ENCODE measurements at regions not wholly inside any gene's neighbourhood (a gene's known extent, or its start where the extent isn't known, plus 50 kb on each side); places are given as distances from the start of the nearest gene placed in this dataset.

GRCh38 chr13:56283262-56283828 lies 857.4 kb upstream of the PRR20A start (continued):
- TF ChIP-seq ARID4B (CRISPR knock-in tag; IDR thresholded peaks at IDR 0.05; ENCODE audit: borderline replicate concordance): no peak

GRCh38 chr13:56299650-56300049 lies 841.1 kb upstream of the PRR20A start:
- Mint-ChIP-seq H3K4me1 (no peaks in the 10 kb centered on the region; the same call in 1 of the 2 replicates), H3K27ac (no peak overlapping the region), H3K36me3 (no peaks in the 10 kb centered on the region), H3K9me3 (no peaks in the 10 kb centered on the region), H3K4me3 (no peak overlapping the region), H3K27me3 (ENCODE audit: low read depth) (no peaks in the 10 kb centered on the region)
- no peak for TF ChIP-seq ZNF138 (CRISPR knock-in tag; conservative IDR thresholded peaks at IDR 0.05)
- no peak for TF ChIP-seq CREM (CRISPR knock-in tag; IDR thresholded peaks at IDR 0.05)
- no peak for TF ChIP-seq FOXP1 (CRISPR knock-in tag; IDR thresholded peaks at IDR 0.05; ENCODE audit: borderline replicate concordance)
- no peak for TF ChIP-seq RORB (CRISPR knock-in tag; IDR thresholded peaks at IDR 0.05)
- no peak for DNase-seq (ENCODE audit: low spot score)
- POLR2A ChIA-PET: no interaction called here
- CTCF ChIA-PET: no interaction called here
- no peak for ATAC-seq

GRCh38 chr13:56314765-56315164 lies 826.0 kb upstream of the PRR20A start:
- no peaks in the 10 kb centered on the region for H3K27me3 Mint-ChIP-seq (ENCODE audit: low read depth)
- H3K9me3 Mint-ChIP-seq: no peaks in the 10 kb centered on the region
- H3K4me1 Mint-ChIP-seq: peaks cover 31% of the 10 kb centered on the region
- no peak for DNase-seq (ENCODE audit: low spot score)
- ChIA-PET POLR2A (no interaction called here), CTCF (no interaction called here)
- no peak overlapping the region for H3K4me3 Mint-ChIP-seq
- peak; percentile 48; the same call in 1 of the 2 replicates for ATAC-seq
- H3K36me3 Mint-ChIP-seq: no peaks in the 10 kb centered on the region
- H3K27ac Mint-ChIP-seq: no peak overlapping the region
- TF ChIP-seq PRDM15 (CRISPR knock-in tag; IDR thresholded peaks at IDR 0.05) (no peak), NR3C1 (CRISPR knock-in tag; conservative IDR thresholded peaks at IDR 0.05; ENCODE audit: low read depth) (no peak), JUN (CRISPR knock-in tag; IDR thresholded peaks at IDR 0.05) (no peak), ATF1 (CRISPR knock-in tag; IDR thresholded peaks at IDR 0.05) (no peak), ZNF263 (CRISPR knock-in tag; IDR thresholded peaks at IDR 0.05; ENCODE audit: low read depth) (no peak), ZNF532 (CRISPR knock-in tag; IDR thresholded peaks at IDR 0.05; ENCODE audit: borderline replicate concordance) (no peak), HMGXB4 (CRISPR knock-in tag; IDR thresholded peaks at IDR 0.05) (no peak), ATF6 (CRISPR knock-in tag; IDR thresholded peaks at IDR 0.05) (no peak), ZNF425 (CRISPR knock-in tag; conservative IDR thresholded peaks at IDR 0.05) (no peak)
